Mucosa of gallbladder (tissue), 1 donor: ENCODE measurements at regions not wholly inside any gene's neighbourhood (a gene's known extent, or its start where the extent isn't known, plus 50 kb on each side); places are given as distances from the start of the nearest gene placed in this dataset.

Experiments used
- DNase-seq: peaks from one replicate; pipeline ENCODE4 v3.0.0-alpha.2; 2020; ENCODE audit warnings: low spot score
- donor health status: DM: no; HTN: no; CAD: no.

DNA sequence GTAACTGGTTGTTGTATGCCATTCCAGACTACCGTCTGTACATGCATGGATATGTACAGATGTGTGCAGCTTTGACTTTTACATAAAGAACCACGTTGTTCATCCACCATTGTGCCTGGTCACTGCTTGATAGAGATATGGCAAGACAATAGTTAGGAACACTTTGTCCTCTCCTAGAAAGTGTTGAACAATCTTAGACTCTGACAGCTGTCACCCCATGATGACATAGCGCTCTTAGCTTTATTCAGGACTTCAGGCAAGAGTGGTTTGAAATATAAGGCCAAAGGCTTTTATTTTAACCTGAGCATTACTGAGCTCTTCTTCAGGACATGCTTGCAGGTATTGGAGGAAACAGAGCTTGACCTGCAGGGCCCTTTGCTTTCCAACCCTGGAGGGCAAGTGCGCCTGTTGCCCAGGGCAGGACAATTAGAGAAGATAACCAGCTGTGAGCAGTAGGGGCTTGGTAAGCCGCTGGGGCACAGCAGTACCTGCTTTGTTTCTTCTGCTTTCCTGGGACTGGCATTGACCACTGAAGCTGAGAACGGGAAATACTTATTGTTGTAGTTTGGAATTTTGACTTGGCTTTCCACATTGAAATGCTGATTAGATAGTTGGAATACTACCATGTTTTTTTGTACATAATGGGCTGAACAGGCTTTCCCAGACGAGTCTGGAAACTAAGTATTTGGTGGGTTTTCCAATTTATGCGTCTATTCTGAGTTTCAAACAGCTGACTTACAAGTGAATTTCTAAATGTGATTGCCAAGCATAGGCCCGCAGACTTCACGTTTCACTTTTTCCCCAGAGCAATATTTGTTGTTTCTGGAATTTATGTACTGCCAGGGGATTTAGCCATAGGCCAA lies 51.1 kb downstream of the GARRE1 start:
- no peak for DNase-seq

DNA sequence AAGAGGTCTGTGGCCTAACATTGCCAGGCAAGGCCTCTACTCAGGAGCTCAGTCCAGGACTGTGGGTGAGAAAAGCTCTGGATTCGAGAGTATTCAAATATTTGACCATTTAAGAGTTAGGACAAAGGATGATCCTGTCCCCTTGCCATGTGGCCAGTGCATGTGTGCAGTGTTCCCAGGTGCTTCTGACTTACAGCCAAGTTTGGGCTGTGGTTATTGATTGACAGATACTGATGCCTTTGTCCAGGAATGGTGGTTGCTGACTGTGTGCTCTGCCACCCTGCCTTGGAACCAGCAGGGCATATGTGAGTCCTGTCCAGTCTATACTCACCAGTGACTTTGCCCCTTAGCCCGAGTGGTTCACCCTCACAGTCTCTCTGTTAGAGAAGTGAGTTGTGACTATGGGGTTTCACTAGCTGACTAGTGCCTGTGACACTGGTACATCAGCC lies 51.9 kb downstream of the GARRE1 start:
- DNase-seq, result peak; percentile 61

DNA sequence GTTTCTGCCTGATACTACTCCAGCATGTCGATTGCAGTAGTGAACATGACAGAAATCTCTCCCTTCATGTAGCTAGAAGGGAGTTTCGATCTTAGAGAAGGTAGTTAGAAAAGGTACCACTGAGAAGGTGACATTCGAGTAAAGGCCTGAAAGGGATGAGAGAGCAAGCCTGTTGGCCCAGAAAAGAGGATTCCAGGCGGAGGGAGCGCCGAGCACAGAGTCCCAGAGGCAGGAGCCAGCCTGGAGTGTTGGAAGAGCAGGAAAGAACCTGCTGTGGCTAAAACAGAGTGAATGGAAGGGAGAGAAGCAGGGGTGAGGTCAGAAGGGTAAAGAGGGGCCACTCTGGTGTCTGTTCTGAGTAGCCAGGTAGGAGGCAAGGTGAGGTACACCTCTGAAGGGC lies 52.5 kb downstream of the GARRE1 start:
- DNase-seq, result no peak

DNA sequence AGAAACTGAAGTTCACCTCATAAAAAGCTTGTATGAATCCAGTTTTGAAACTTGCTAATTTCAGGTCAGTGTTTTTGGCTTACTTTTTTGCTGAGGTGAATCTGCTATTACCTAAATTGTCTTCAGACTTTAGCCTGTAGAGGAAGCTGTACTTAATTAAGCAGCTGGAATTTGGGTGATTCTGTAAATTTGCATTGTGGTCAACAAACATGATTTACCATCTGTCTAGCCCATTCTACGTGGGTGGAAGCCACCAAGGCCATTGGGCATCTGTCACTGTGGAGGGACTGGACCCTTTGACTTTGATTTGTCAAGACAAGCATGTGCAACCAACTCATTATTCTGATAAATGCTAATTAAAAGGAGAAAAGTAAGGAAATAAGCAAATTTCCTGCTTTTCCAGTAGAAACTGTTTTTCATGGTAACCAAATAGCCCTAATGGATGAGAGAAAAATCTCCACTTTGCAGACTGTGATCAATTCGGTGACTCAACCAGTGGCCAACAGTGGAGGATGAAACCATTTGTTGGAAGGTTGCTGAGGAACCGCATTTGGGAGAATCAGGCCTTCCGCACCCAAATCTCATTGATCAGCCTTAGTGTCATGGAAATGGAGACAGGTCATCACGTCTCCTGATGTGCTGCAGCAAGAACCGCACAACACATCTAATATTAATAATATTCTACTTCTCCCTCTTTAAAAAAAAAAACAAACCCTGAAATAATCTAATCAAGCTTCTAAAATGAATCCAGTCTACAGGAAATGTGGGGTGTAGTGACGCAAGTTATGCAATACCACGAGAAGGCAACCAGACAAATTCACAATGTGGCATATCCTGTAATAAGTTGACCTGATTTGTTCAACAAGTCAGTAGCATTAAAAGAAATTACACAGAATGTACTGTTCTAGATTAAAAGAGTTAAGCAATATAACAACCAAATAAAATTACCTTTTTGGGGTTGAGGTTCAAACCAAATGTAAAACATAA lies 54.3 kb downstream of the GARRE1 start:
- no peak for DNase-seq

DNA sequence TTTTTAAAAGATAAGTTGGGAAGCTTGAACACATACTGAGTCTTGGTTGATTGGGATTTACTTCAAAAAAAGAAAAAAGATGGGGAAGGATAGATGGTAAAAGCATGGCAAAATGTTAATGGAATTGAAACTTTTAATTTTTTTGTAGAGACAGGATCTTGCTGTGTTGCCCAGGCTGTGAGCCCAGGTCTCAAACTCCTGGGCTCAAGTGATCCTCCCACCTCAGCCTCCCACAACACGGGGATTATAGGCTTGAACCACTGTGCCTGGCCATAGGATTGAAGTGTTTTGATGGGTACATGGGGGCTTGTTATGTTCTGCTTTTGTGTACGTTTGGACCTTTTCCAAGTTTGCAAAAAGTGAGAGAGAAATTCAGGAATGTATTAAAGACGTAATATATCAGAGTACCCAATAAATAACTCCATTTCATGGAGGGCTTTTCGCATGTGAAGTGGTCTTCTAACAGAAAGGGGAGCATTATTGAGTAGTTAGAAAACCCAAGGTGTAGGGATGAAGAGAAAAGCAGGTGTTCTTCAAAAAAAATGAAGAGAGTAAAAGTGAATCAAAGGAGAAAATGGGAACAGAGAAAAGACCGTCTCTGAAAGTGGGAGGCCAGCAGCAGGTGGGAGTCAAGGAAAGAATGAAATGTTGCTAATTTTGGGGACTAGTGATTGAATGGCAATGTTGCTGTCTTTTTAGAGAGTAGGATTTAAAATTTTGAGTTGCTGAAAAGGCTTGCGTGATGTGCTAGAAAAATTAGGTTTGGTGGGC lies 55.2 kb downstream of the GARRE1 start:
- no peak for DNase-seq

DNA sequence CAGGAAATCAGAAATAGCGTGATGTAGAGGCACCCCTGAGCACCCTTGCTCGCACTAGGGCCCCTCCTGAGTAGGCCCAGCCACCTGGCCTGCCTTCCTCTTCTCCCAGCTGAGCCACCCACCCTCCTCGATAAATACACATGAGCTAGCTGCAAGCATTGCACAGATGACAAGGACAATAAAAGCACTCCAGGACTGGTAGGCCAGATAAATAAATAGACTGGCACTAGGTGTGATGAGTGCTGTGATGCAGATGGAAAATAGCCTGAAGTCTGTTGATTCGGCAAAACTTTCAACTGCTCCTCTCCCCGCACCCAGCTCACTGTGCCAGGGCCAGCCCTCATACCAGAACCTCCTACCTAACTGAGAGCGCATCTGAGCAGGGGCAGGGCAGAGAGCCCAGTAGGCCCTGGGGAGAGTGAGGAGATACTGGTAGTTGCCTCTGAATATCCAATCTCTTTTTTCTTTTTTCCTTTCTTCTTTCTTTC lies 54.5 kb upstream of the GPI start:
- DNase-seq, result no peak

DNA sequence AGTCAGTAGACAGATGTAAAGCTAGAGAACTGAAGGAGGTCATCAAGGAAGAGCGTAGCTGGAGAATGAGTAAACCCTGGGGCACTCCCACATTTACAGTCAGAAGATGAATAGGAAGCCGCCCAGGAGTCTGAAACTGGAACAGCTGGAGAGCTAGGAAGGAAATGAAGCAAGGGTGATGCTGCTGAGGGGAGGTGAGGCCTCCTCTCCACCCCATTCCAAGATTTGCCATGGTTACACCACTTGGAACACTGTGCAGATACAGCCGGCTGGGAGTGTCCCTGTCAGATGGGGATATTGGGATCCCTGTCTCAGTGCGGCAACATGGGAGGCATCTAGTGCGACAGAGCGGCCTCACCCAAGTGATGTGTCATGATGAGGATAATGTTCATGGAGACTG lies 51.8 kb upstream of the GPI start:
- no peak for DNase-seq

DNA sequence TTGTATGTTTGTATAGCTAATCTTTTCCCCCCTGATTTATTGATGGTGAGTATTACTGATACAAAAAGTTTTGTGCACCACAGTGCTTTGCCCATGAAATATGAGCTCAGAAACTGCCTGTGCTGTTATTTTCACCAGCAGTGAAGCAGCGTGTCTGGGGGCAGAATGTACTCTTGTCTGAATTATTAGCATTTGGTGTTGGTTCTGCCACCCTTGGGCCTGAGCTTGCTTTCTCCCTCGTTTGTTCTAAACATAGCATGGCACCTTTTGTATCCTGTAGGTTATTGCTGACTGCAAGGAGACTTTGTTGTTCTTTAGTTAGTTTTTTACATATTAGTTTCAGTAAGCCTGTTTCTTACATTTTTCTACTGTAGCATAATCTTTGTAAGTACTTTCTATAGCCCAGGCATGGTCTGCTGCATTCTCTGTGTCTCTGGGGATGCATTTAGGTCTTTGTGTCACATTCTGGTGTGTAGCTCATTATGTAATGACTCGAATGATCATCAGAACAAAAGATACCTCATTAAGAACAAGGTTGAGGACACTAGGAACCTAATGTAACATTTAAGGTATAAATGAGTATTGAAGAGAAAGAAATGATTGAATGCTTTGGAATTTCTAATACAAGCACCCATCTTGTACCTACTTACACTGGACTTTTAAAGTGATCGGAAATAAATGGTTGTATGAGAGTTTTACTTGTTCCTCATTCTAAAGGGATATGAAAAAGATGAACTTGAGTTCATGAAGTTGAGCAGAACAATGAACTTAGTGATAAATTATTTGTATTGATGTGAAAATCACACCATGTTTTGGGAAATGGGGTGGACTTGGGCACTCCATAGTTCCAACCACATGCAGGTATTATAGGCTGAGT lies 50.3 kb upstream of the GPI start:
- no peak for DNase-seq
